NCI-H526 (cell line): ENCODE measurements at regions not wholly inside any gene's neighbourhood (a gene's known extent, or its start where the extent isn't known, plus 50 kb on each side); places are given as distances from the start of the nearest gene placed in this dataset.
"Not testable (repeated sequence)": the region's sequence is repeated elsewhere in the genome, so short reads cannot be mapped to it uniquely, and the experiment has no call there.

Experiments used
- DNase-seq, 2 experiments: peaks; one replicate each; lab custom pipeline; 2025; lab: John Stamatoyannopoulos, UW

- no peak for DNase-seq
These were observed 63.1 kb downstream of the MTNR1B start for GRCh38 chr11:93032580-93032979.

GRCh38 chr11:93033093-93033492 is 63.6 kb downstream of the MTNR1B start:
- no peak for DNase-seq

GRCh38 chr11:93034031-93034722 is 64.7 kb downstream of the MTNR1B start:
- DNase-seq = peak; percentile 99

GRCh38 chr11:93034723-93035039 is 65.2 kb downstream of the MTNR1B start:
- no peak for DNase-seq

GRCh38 chr11:93038521-93038920 is 69.1 kb downstream of the MTNR1B start:
- DNase-seq = no peak

GRCh38 chr11:93039531-93040240 is 70.2 kb downstream of the MTNR1B start:
- DNase-seq = no peak

GRCh38 chr11:93041682-93042081 is 72.2 kb downstream of the MTNR1B start:
- DNase-seq = no peak

GRCh38 chr11:93043186-93043585 is 73.7 kb downstream of the MTNR1B start:
- not testable (repeated sequence) for DNase-seq

- no peak for DNase-seq
These were observed 80.3 kb downstream of the MTNR1B start for GRCh38 chr11:93049740-93050139.

GRCh38 chr11:93051186-93051585 is 81.7 kb downstream of the MTNR1B start:
- DNase-seq = no peak

- no peak for DNase-seq
These were observed 84.4 kb downstream of the MTNR1B start for GRCh38 chr11:93053864-93054263.

- no peak for DNase-seq
These were observed 84.8 kb downstream of the MTNR1B start for GRCh38 chr11:93054279-93054678.

- no peak for DNase-seq
These were observed 85.4 kb downstream of the MTNR1B start for GRCh38 chr11:93054881-93055280.

- DNase-seq = peak in 1 of 2 experiments; percentile 36
These were observed 89.9 kb downstream of the MTNR1B start for GRCh38 chr11:93059117-93059957.

- DNase-seq = no peak
These were observed 93.6 kb downstream of the MTNR1B start for GRCh38 chr11:93063086-93063485.

- DNase-seq = peak in 1 of 2 experiments; percentile 71
These were observed 95.7 kb downstream of the MTNR1B start for GRCh38 chr11:93065074-93065674.

- no peak for DNase-seq
These were observed 98.5 kb downstream of the MTNR1B start for GRCh38 chr11:93067881-93068390.

- DNase-seq = no peak
These were observed 102.9 kb downstream of the MTNR1B start for GRCh38 chr11:93072229-93072914.

- DNase-seq = no peak
These were observed 103.6 kb downstream of the MTNR1B start for GRCh38 chr11:93073026-93073425.

GRCh38 chr11:93073508-93074280 is 104.2 kb downstream of the MTNR1B start:
- no peak for DNase-seq

- no peak for DNase-seq
These were observed 104.9 kb downstream of the MTNR1B start for GRCh38 chr11:93074352-93074751.
